ENCODE measurements at regions not wholly inside any gene's neighbourhood (a gene's known extent, or its start where the extent isn't known, plus 50 kb on each side); places are given as distances from the start of the nearest gene placed in this dataset.
"Not testable (repeated sequence)": the region's sequence is repeated elsewhere in the genome, so short reads cannot be mapped to it uniquely, and the experiment has no call there.

- no peak overlapping the region for H3K4me3 Mint-ChIP-seq
- H3K9me3 Mint-ChIP-seq: no peaks in the 10 kb centered on the region
- H3K27ac Mint-ChIP-seq: no peak overlapping the region
- H3K4me1 Mint-ChIP-seq (ENCODE audit: low read depth): no peaks in the 10 kb centered on the region
- no peak for DNase-seq
- CTCF ChIA-PET: no interaction called here
- POLR2A ChIA-PET: no interaction called here
- H3K36me3 Mint-ChIP-seq: no peaks in the 10 kb centered on the region
- intact Hi-C loops (cut with micrococcal nuclease): no loop called here
- H3K27me3 Mint-ChIP-seq: peaks cover 20% of the 10 kb centered on the region
Measured at GRCh38 chr1:37174876-37175275, 140.6 kb upstream of the GRIK3 start.

GRCh38 chr1:37175666-37176215, 141.4 kb upstream of the GRIK3 start:
- CTCF ChIA-PET: no interaction called here
- intact Hi-C loops (cut with micrococcal nuclease): no loop called here
- POLR2A ChIA-PET: no interaction called here

GRCh38 chr1:37176269-37176668, 142.0 kb upstream of the GRIK3 start:
- DNase-seq: no peak
- intact Hi-C loops (cut with micrococcal nuclease): no loop called here
- Mint-ChIP-seq H3K4me3 (no peak overlapping the region), H3K36me3 (no peaks in the 10 kb centered on the region), H3K27ac (no peak overlapping the region), H3K27me3 (peaks cover 19% of the 10 kb centered on the region), H3K4me1 (ENCODE audit: low read depth) (no peaks in the 10 kb centered on the region), H3K9me3 (no peaks in the 10 kb centered on the region)
- CTCF ChIA-PET: no interaction called here
- POLR2A ChIA-PET: no interaction called here

More at GRCh38 chr1:37175666-37176215, 141.4 kb upstream of the GRIK3 start:
- peaks cover 21% of the 10 kb centered on the region for H3K27me3 Mint-ChIP-seq
- no peak overlapping the region for H3K4me3 Mint-ChIP-seq
- DNase-seq: no peak
- H3K4me1 Mint-ChIP-seq (ENCODE audit: low read depth): no peaks in the 10 kb centered on the region
- no peaks in the 10 kb centered on the region for H3K9me3 Mint-ChIP-seq
- no peak overlapping the region for H3K27ac Mint-ChIP-seq
- H3K36me3 Mint-ChIP-seq: no peaks in the 10 kb centered on the region

GRCh38 chr1:37177230-37177864, 143.0 kb upstream of the GRIK3 start:
- peak; percentile 26 for DNase-seq
- POLR2A ChIA-PET: no interaction called here
- CTCF ChIA-PET: no interaction called here
- no peaks in the 10 kb centered on the region for H3K9me3 Mint-ChIP-seq
- H3K4me1 Mint-ChIP-seq (ENCODE audit: low read depth): no peaks in the 10 kb centered on the region
- H3K27me3 Mint-ChIP-seq: peaks cover 19% of the 10 kb centered on the region
- intact Hi-C loops (cut with micrococcal nuclease): no loop called here
- no peaks in the 10 kb centered on the region for H3K36me3 Mint-ChIP-seq
- H3K27ac Mint-ChIP-seq: no peak overlapping the region
- no peak overlapping the region for H3K4me3 Mint-ChIP-seq

GRCh38 chr1:37181425-37181824, 147.1 kb upstream of the GRIK3 start:
- Mint-ChIP-seq H3K27me3 (peaks cover 14% of the 10 kb centered on the region), H3K9me3 (no peaks in the 10 kb centered on the region), H3K4me3 (no peak overlapping the region), H3K27ac (no peak overlapping the region), H3K4me1 (ENCODE audit: low read depth) (no peaks in the 10 kb centered on the region), H3K36me3 (no peaks in the 10 kb centered on the region)
- no peak for DNase-seq
- intact Hi-C loops (cut with micrococcal nuclease): no loop called here
- ChIA-PET CTCF (no interaction called here), POLR2A (no interaction called here)

- Mint-ChIP-seq H3K27ac (no peak overlapping the region), H3K9me3 (no peaks in the 10 kb centered on the region), H3K27me3 (peaks cover 10% of the 10 kb centered on the region), H3K4me1 (ENCODE audit: low read depth) (no peaks in the 10 kb centered on the region), H3K36me3 (no peaks in the 10 kb centered on the region), H3K4me3 (no peak overlapping the region)
- CTCF ChIA-PET: no interaction called here
- POLR2A ChIA-PET: no interaction called here
- DNase-seq: no peak
- intact Hi-C loops (cut with micrococcal nuclease): no loop called here
Measured at GRCh38 chr1:37184789-37185188, 150.5 kb upstream of the GRIK3 start.

GRCh38 chr1:37186246-37186756, 152.0 kb upstream of the GRIK3 start:
- Mint-ChIP-seq H3K27me3 (peaks cover 13% of the 10 kb centered on the region), H3K4me1 (ENCODE audit: low read depth) (no peaks in the 10 kb centered on the region), H3K27ac (no peak overlapping the region), H3K9me3 (no peaks in the 10 kb centered on the region), H3K4me3 (no peak overlapping the region), H3K36me3 (no peaks in the 10 kb centered on the region)
- ChIA-PET CTCF (no interaction called here), POLR2A (no interaction called here)
- intact Hi-C loops (cut with micrococcal nuclease): no loop called here
- no peak for DNase-seq

GRCh38 chr1:37189111-37189510, 154.8 kb upstream of the GRIK3 start:
- Mint-ChIP-seq H3K27me3 (peaks cover 12% of the 10 kb centered on the region), H3K36me3 (no peaks in the 10 kb centered on the region), H3K27ac (no peak overlapping the region), H3K4me3 (no peak overlapping the region), H3K9me3 (no peaks in the 10 kb centered on the region), H3K4me1 (ENCODE audit: low read depth) (no peaks in the 10 kb centered on the region)
- ChIA-PET POLR2A (no interaction called here), CTCF (interaction anchor here (1.0 kb wide), 1 partner anchor 612 kb away, joined by 3 read pairs; no protein-coding TSS in a partner anchor)
- intact Hi-C loops (cut with micrococcal nuclease): no loop called here
- no peak for DNase-seq

- Mint-ChIP-seq H3K27me3 (peaks cover 28% of the 10 kb centered on the region), H3K9me3 (peaks cover 6% of the 10 kb centered on the region), H3K4me3 (no peak overlapping the region), H3K36me3 (no peaks in the 10 kb centered on the region), H3K27ac (no peak overlapping the region), H3K4me1 (ENCODE audit: low read depth) (no peaks in the 10 kb centered on the region)
- CTCF ChIA-PET: no interaction called here
- DNase-seq: no peak
- intact Hi-C loops (cut with micrococcal nuclease): no loop called here
- POLR2A ChIA-PET: no interaction called here
Measured at GRCh38 chr1:37197411-37197810, 163.1 kb upstream of the GRIK3 start.

- DNase-seq; H3K9me3 Mint-ChIP-seq; CTCF ChIA-PET; intact Hi-C loops (cut with micrococcal nuclease); H3K27ac Mint-ChIP-seq; H3K36me3 Mint-ChIP-seq; H3K4me1 Mint-ChIP-seq (ENCODE audit: low read depth); POLR2A ChIA-PET; H3K4me3 Mint-ChIP-seq: not testable (repeated sequence)
- H3K27me3 Mint-ChIP-seq: peaks cover 10% of the 10 kb centered on the region
Measured at GRCh38 chr1:37214305-37214704, 180.0 kb upstream of the GRIK3 start.

- Mint-ChIP-seq H3K36me3 (no peaks in the 10 kb centered on the region), H3K9me3 (no peaks in the 10 kb centered on the region), H3K27ac (no peak overlapping the region), H3K27me3 (peaks cover 25% of the 10 kb centered on the region), H3K4me1 (ENCODE audit: low read depth) (no peaks in the 10 kb centered on the region), H3K4me3 (no peak overlapping the region)
- POLR2A ChIA-PET: no interaction called here
- CTCF ChIA-PET: no interaction called here
- DNase-seq: no peak
- intact Hi-C loops (cut with micrococcal nuclease): no loop called here
Measured at GRCh38 chr1:37233606-37234005, 199.3 kb upstream of the GRIK3 start.

GRCh38 chr1:37234941-37235418, 200.7 kb upstream of the GRIK3 start:
- no peak overlapping the region for H3K27ac Mint-ChIP-seq
- POLR2A ChIA-PET: no interaction called here
- CTCF ChIA-PET: no interaction called here
- no peaks in the 10 kb centered on the region for H3K9me3 Mint-ChIP-seq
- intact Hi-C loops (cut with micrococcal nuclease): no loop called here
- no peaks in the 10 kb centered on the region for H3K4me1 Mint-ChIP-seq (ENCODE audit: low read depth)
- DNase-seq: no peak
- H3K4me3 Mint-ChIP-seq: no peak overlapping the region
- H3K36me3 Mint-ChIP-seq: no peaks in the 10 kb centered on the region
- peaks cover 33% of the 10 kb centered on the region for H3K27me3 Mint-ChIP-seq

GRCh38 chr1:37237948-37238347, 203.6 kb upstream of the GRIK3 start:
- Mint-ChIP-seq H3K4me1 (ENCODE audit: low read depth) (no peaks in the 10 kb centered on the region), H3K27ac (no peak overlapping the region), H3K9me3 (no peaks in the 10 kb centered on the region), H3K27me3 (peaks cover 32% of the 10 kb centered on the region), H3K36me3 (no peaks in the 10 kb centered on the region), H3K4me3 (no peak overlapping the region)
- ChIA-PET POLR2A (no interaction called here), CTCF (no interaction called here)
- DNase-seq: no peak
- intact Hi-C loops (cut with micrococcal nuclease): no loop called here

Measured in activated CD4-positive, alpha-beta memory T cell treated with anti-CD3 and anti-CD28 coated beads for 36 hours (primary cell).